Neuronal stem cell (in vitro differentiated cells): ENCODE measurements at regions not wholly inside any gene's neighbourhood (a gene's known extent, or its start where the extent isn't known, plus 50 kb on each side); places are given as distances from the start of the nearest gene placed in this dataset.

Experiments
- DNase-seq: peaks from one replicate; pipeline ENCODE4 v3.0.0-alpha.2; 2013; ENCODE audit warnings: low spot score
- H2AFZ ChIP-seq: one replicate; pipeline ENCODE4 v1.6.1; 2013; ENCODE audit warnings: mild to moderate bottlenecking, low read length, inconsistent platforms
- H2AK5ac ChIP-seq: 2 replicates; pipeline ENCODE4 v1.6.1; 2013; ENCODE audit warnings: low read depth, mild to moderate bottlenecking, inconsistent platforms, low read length, moderate library complexity, mixed read lengths
- H2BK120ac ChIP-seq: 2 replicates; pipeline ENCODE4 v1.6.1; 2013; ENCODE audit warnings: low read depth, mild to moderate bottlenecking, inconsistent platforms, low read length, moderate library complexity, mixed read lengths
- H2BK12ac ChIP-seq: one replicate; pipeline ENCODE4 v1.6.1; 2013; ENCODE audit warnings: low read length, inconsistent platforms
- H2BK15ac ChIP-seq: 2 replicates; pipeline ENCODE4 v1.6.1; 2013; ENCODE audit warnings: mild to moderate bottlenecking, low read length, inconsistent platforms, mixed read lengths
- H2BK5ac ChIP-seq: one replicate; pipeline ENCODE4 v1.6.1; 2013; ENCODE audit warnings: inconsistent platforms, mild to moderate bottlenecking, low read length, moderate library complexity
- H3K14ac ChIP-seq: one replicate; pipeline ENCODE4 v1.6.1; 2013; ENCODE audit warnings: low read length, inconsistent platforms
- H3K18ac ChIP-seq: 2 replicates; pipeline ENCODE4 v1.6.1; 2013; ENCODE audit warnings: low read length, inconsistent platforms
- H3K23ac ChIP-seq: 2 replicates; pipeline ENCODE4 v1.6.1; 2013; ENCODE audit warnings: low read depth, mild to moderate bottlenecking, mixed read lengths, low read length, inconsistent platforms; ENCODE audit not compliant: poor library complexity
- H3K27ac ChIP-seq: replicated peaks from 3 replicates; pipeline ENCODE4 v1.5.1; 2013; ENCODE audit warnings: low read length, inconsistent platforms
- H3K27me3 ChIP-seq, 3 experiments: 2 replicates each; pipeline ENCODE4 v1.6.1; 2013; ENCODE audit warnings: low read length in 3 of 3, mild to moderate bottlenecking in 2 of 3, inconsistent platforms in 1 of 3, low read depth in 1 of 3, mixed read lengths in 1 of 3, moderate library complexity in 1 of 3; ENCODE audit not compliant: control insufficient read depth in 3 of 3, insufficient read depth in 3 of 3
- H3K36me3 ChIP-seq, 2 donors: replicated peaks in 1 of 2; 2 replicates each; pipeline ENCODE4 v1.6.1; 2013; ENCODE audit warnings: low read length in 2 of 2; ENCODE audit not compliant: control insufficient read depth in 2 of 2, insufficient read depth in 2 of 2
- H3K4ac ChIP-seq: 2 replicates; pipeline ENCODE4 v1.6.1; 2013; ENCODE audit warnings: inconsistent platforms, mild to moderate bottlenecking, low read length, moderate library complexity
- H3K4me1 ChIP-seq, 2 donors: 1 replicate in 1 of 2; 2 replicates in 1 of 2; pipeline ENCODE4 v1.6.1; 2013; ENCODE audit warnings: low read length in 2 of 2, low read depth in 1 of 2; ENCODE audit not compliant: control insufficient read depth in 2 of 2, insufficient read depth in 1 of 2
- H3K4me2 ChIP-seq: one replicate; pipeline ENCODE4 v1.6.1; 2013; ENCODE audit warnings: mild to moderate bottlenecking, low read length, inconsistent platforms; ENCODE audit not compliant: insufficient read depth, poor library complexity, severe bottlenecking
- H3K4me3 ChIP-seq, 2 donors: 2 replicates each; pipeline ENCODE4 v1.5.1; 2013; ENCODE audit warnings: low read length in 2 of 2, mild to moderate bottlenecking in 2 of 2, inconsistent platforms in 1 of 2, moderate library complexity in 1 of 2
- H3K79me1 ChIP-seq: one replicate; pipeline ENCODE4 v1.6.1; 2013; ENCODE audit warnings: low read depth, mild to moderate bottlenecking, inconsistent platforms, low read length, moderate library complexity
- H3K9ac ChIP-seq: one replicate; pipeline ENCODE4 v1.6.1; 2013; ENCODE audit warnings: mild to moderate bottlenecking, low read depth, low read length, inconsistent platforms; ENCODE audit not compliant: poor library complexity
- H3K9me3 ChIP-seq, 2 donors: replicated peaks in 1 of 2; 2 replicates each; pipeline versions ENCODE3 to v1.6.1; 2013; ENCODE audit warnings: low read length in 2 of 2, mild to moderate bottlenecking in 2 of 2, inconsistent platforms in 1 of 2, low read depth in 1 of 2, mixed read lengths in 1 of 2, moderate library complexity in 1 of 2; ENCODE audit not compliant: control insufficient read depth in 2 of 2, insufficient read depth in 1 of 2
- H4K8ac ChIP-seq: one replicate; pipeline ENCODE4 v1.6.1; 2013; ENCODE audit warnings: low read depth, mild to moderate bottlenecking, inconsistent platforms, low read length, moderate library complexity
- H4K91ac ChIP-seq: one replicate; pipeline ENCODE4 v1.6.1; 2013; ENCODE audit warnings: low read length, low read depth, mild to moderate bottlenecking, inconsistent platforms; ENCODE audit not compliant: poor library complexity
- WGBS, 2 donors: extraction: QIAGEN DNeasy Blood & Tissue Kit; methylation state at CpG; one replicate each; pipeline ENCODE4 v1.1.7; 2013; ENCODE audit warnings: missing lambda C conversion rate in 2 of 2, mixed read lengths in 1 of 2; ENCODE audit not compliant: insufficient read length in 2 of 2, insufficient replicate concordance in 1 of 2; ENCODE audit errors: extremely low coverage in 2 of 2; 5-methylcytosine and 5-hydroxymethylcytosine counted together

DNA sequence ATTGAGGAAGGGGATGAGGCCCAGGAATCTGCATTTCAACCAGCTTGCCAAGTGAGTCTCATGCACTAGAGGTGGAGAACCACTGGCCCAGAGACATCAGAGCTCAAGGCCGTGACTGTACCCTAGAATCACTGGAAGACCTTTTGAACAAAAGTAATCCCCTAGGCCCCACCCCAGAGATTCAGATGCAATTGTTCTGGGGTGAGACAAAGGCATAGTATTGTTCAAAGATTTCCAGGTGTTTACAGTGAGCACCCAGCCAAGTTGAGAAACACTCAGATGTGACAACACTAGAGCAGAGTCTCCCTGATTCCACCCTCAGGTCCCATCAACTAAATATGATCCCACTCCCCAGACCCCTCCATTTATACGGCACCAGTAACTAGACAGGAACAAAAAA is 290.3 kb upstream of the TLE3 start:
- Histone ChIP-seq H3K18ac (no peak overlapping the region), H3K4me1 (no peaks in the 10 kb centered on the region), H3K27ac (no peak overlapping the region), H4K91ac (no peak overlapping the region), H3K23ac (no peak overlapping the region), H3K14ac (no peak overlapping the region), H3K36me3 (no peaks in the 10 kb centered on the region), H2BK15ac (no peak overlapping the region), H2AK5ac (no peak overlapping the region), H3K9ac (no peak overlapping the region), H4K8ac (no peak overlapping the region), H3K4me2 (no peak overlapping the region), H3K4me3 (no peak overlapping the region), H3K27me3 (no peaks in the 10 kb centered on the region), H2BK120ac (no peak overlapping the region), H3K9me3 (peaks cover 0 to 1% of the 10 kb centered on the region in 2 donors), H2BK5ac (no peak overlapping the region), H2AFZ (no peak overlapping the region), H2BK12ac (no peak overlapping the region), H3K4ac (no peak overlapping the region), H3K79me1 (no peaks in the 10 kb centered on the region)
- WGBS, 2 donors, result no CpG with 5 or more reads among the region's 2 CpGs
- no peak for DNase-seq

DNA sequence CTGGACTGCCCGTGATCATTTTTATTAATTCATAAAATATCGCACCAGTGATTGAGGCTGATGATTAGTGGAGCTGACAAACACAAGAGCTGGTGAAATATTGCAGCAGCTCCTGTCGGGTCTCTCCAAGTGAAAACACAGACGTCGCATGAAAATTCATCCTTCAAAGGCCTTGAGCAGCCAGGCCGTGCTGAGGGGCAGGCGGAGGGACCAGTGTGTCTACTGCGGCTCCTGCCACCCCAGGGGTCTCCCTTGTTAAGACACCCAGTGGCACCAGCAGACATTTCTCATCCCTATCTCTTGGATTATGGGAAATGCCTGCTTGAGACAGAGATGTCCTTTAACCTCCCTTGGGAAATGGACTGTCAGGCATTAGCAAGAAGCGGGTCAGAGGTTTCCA is 289.4 kb upstream of the TLE3 start:
- no peak overlapping the region for H3K4me2 ChIP-seq
- DNase-seq, result no peak
- H3K4me3 ChIP-seq, result no peak overlapping the region
- H3K4ac ChIP-seq, result no peak overlapping the region
- H4K8ac ChIP-seq, result no peak overlapping the region
- no CpG with 5 or more reads among the region's 9 CpGs for WGBS, 2 donors
- no peak overlapping the region for H2AFZ ChIP-seq
- no peak overlapping the region for H3K14ac ChIP-seq
- H3K36me3 ChIP-seq, result no peaks in the 10 kb centered on the region
- no peak overlapping the region for H2AK5ac ChIP-seq
- H3K9ac ChIP-seq, result no peak overlapping the region
- H2BK5ac ChIP-seq, result no peak overlapping the region
- H3K23ac ChIP-seq, result no peak overlapping the region
- no peak overlapping the region for H3K18ac ChIP-seq
- H3K79me1 ChIP-seq, result no peaks in the 10 kb centered on the region
- H2BK120ac ChIP-seq, result no peak overlapping the region
- no peak overlapping the region for H3K27ac ChIP-seq
- no peaks in the 10 kb centered on the region for H3K27me3 ChIP-seq
- H3K9me3 ChIP-seq, result peaks cover 0 to 3% of the 10 kb centered on the region in 2 donors
- no peak overlapping the region for H2BK12ac ChIP-seq
- no peaks in the 10 kb centered on the region for H3K4me1 ChIP-seq
- no peak overlapping the region for H4K91ac ChIP-seq
- H2BK15ac ChIP-seq, result no peak overlapping the region

DNA sequence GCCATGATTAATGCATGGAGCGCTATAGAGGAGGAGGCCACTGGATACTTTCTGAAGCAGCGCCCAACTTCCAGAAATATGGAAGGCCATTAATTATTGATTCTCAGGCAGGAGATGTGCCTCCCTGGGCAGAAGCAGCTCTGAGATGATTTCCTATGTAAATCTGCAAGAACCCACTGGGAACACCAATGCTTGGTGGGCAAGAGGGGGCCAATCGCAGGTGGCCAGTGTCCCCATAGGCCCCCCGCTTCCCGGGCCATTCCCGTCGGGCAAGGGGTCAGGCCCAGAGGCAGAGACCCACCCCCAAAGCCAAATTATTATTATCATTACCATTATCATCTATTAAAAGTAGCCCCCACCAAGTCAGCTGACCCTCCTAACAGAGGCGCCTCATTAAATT is 288.0 kb upstream of the TLE3 start:
- Histone ChIP-seq H3K23ac (no peak overlapping the region), H3K4me1 (no peaks in the 10 kb centered on the region), H3K9me3 (peaks cover 0 to 3% of the 10 kb centered on the region in 2 donors), H3K36me3 (no peaks in the 10 kb centered on the region), H3K4ac (no peak overlapping the region), H2BK120ac (no peak overlapping the region), H3K27me3 (no peaks in the 10 kb centered on the region), H3K4me2 (no peak overlapping the region), H3K14ac (no peak overlapping the region), H3K18ac (no peak overlapping the region), H3K27ac (no peak overlapping the region), H3K9ac (no peak overlapping the region), H4K91ac (no peak overlapping the region), H2AFZ (no peak overlapping the region), H2BK12ac (no peak overlapping the region), H2BK15ac (no peak overlapping the region), H2AK5ac (no peak overlapping the region), H4K8ac (no peak overlapping the region), H2BK5ac (no peak overlapping the region), H3K4me3 (no peak overlapping the region), H3K79me1 (no peaks in the 10 kb centered on the region)
- no peak for DNase-seq
- WGBS, 2 donors, result no CpG with 5 or more reads among the region's 8 CpGs

DNA sequence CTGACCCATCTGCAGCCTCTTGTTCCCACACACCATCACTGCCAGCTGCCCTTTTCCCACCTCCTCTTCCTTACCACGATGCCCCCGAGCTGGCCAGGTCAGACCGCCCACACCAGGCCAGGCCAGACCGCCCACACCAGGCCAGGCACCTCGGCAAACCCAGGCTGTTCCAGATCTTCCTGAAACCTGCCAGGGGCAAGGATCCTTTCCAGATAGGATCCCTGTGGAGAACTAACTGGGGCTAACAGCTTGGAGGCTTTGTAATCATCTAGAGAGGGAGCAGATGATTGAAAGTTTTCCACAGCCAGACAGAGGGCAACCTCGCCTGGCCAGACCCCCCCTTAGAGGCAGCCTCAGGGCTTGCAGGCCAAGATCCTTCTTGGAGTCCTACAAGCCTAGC is 287.3 kb upstream of the TLE3 start:
- no peak overlapping the region for H3K9ac ChIP-seq
- H4K8ac ChIP-seq, result no peak overlapping the region
- no peak overlapping the region for H3K23ac ChIP-seq
- H3K79me1 ChIP-seq, result no peaks in the 10 kb centered on the region
- H3K27me3 ChIP-seq, result no peaks in the 10 kb centered on the region
- no peaks in the 10 kb centered on the region for H3K4me1 ChIP-seq
- H3K4ac ChIP-seq, result no peak overlapping the region
- no peaks in the 10 kb centered on the region for H3K36me3 ChIP-seq
- no peak overlapping the region for H3K27ac ChIP-seq
- H2AFZ ChIP-seq, result no peak overlapping the region
- no peak overlapping the region for H3K18ac ChIP-seq
- H2BK15ac ChIP-seq, result no peak overlapping the region
- whole genome bisulfite sequencing, 2 donors, result no CpG with 5 or more reads among the region's 6 CpGs
- no peak overlapping the region for H2BK120ac ChIP-seq
- no peak for DNase-seq
- H3K4me3 ChIP-seq, result no peak overlapping the region
- H3K9me3 ChIP-seq, result peaks cover 0 to 3% of the 10 kb centered on the region in 2 donors
- no peak overlapping the region for H4K91ac ChIP-seq
- no peak overlapping the region for H2AK5ac ChIP-seq
- H3K4me2 ChIP-seq, result no peak overlapping the region
- H2BK5ac ChIP-seq, result no peak overlapping the region
- peak overlapping the region; percentile 75 for H2BK12ac ChIP-seq
- peak overlapping the region; percentile 59 for H3K14ac ChIP-seq
